HG03175 (cell line): ENCODE measurements at regions not wholly inside any gene's neighbourhood (a gene's known extent, or its start where the extent isn't known, plus 50 kb on each side); places are given as distances from the start of the nearest gene placed in this dataset.

Experiments
- ATAC-seq: cut with Tn5 transposase; IDR thresholded peaks from one replicate; pipeline ENCODE4 v1.9.1; 2021; ENCODE audit warnings: mild to moderate bottlenecking, moderate library complexity; ENCODE audit not compliant: unreplicated experiment

DNA sequence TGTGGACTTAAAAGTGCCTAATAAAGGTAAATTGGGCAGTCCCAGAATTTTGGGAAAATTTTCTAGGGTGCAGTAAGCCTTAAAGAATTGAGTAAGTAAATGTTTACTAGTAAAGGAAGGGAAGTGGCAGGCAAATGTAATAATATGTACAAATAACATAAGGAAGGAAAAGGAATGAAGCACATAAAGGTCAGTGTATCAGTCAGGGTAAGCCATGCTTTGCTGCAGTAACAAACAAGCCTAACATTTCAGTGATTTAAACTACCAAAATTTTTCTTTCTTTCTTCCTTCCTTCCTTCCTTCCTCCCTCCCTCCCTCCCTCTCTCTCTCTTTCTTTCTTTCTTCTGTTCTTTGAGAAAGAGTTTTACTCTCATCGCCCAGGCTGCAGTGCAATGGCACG lies 117.5 kb downstream of the HAO1 start:
- ATAC-seq, result no peak

DNA sequence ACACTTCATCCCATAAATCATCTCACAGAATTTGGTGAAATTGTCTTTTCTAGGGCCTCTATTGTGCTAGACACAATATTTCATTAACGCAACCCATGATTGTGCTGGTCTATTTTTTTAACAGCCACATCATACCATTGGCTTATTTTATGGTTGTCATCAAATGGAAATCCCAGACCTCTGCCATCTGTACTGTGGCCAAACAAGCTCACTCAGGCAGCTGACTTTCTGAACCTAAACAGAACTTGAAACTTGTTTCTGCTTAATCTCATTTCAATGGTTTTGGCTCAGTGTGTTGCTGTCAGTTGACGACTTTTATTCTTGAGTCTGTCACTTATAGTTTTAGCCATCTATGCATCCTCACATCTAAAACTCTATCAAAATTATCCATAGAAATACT lies 111.8 kb downstream of the HAO1 start:
- no peak for ATAC-seq

DNA sequence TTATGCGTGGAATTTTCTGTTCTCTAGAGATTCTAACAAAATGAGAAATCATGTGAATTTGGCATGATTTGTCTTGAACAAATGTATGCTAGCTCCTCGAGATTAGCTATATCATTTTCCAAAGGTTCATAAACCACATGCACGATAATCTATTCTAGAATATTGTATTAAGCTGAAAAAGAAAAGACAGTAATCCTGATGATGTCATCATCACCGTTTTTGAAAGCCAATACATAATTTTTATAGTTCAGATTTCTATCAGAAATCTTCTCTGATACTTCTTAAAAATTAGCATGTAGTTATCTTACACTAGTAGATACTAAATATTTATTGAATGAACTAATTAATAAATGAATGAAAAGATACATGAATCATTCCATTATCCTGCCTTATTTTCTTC lies 111.2 kb downstream of the HAO1 start:
- no peak for ATAC-seq

DNA sequence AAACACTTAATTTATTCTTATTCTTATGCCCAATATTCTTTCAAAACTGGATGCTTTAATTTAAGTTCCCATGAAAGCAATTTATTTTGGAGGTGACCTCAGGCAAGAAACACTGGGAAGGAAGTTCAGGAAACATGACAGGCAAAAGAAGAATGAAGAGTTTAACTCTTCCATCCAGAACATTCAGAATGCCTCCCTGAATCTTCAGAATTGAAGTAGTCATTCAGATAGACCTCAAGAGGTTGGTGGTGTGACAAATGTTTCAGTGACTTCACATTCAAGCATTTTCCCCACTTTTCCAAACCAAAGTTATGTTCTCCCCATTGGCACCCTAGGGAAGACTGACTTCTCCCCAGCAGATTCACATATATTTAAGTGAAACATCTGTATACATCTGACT lies 110.5 kb downstream of the HAO1 start:
- no peak for ATAC-seq
